Activated naive CD8-positive, alpha-beta T cell treated with anti-CD3 and anti-CD28 coated beads for 36 hours (primary cell): ENCODE measurements at regions not wholly inside any gene's neighbourhood (a gene's known extent, or its start where the extent isn't known, plus 50 kb on each side); places are given as distances from the start of the nearest gene placed in this dataset.
"Not testable (repeated sequence)": the region's sequence is repeated elsewhere in the genome, so short reads cannot be mapped to it uniquely, and the experiment has no call there.

Source experiments
- DNase-seq: peaks from one replicate; pipeline ENCODE4 v3.0.0; 2021
- H3K27ac Mint-ChIP-seq: one replicate; pipeline ENCODE4 v1.8.0; 2022; ENCODE audit warnings: mild to moderate bottlenecking, moderate library complexity, mixed read lengths
- H3K27me3 Mint-ChIP-seq: one replicate; pipeline ENCODE4 v1.8.0; 2022; ENCODE audit warnings: mild to moderate bottlenecking, mixed read lengths
- H3K36me3 Mint-ChIP-seq: one replicate; pipeline ENCODE4 v1.8.0; 2021; ENCODE audit warnings: mild to moderate bottlenecking, mixed read lengths
- H3K4me1 Mint-ChIP-seq: one replicate; pipeline ENCODE4 v1.8.0; 2021; ENCODE audit warnings: mixed read lengths
- H3K4me3 Mint-ChIP-seq: one replicate; pipeline ENCODE4 v1.8.0; 2022; ENCODE audit warnings: mild to moderate bottlenecking, moderate library complexity, mixed read lengths
- H3K9me3 Mint-ChIP-seq: one replicate; pipeline ENCODE4 v1.8.0; 2022; ENCODE audit warnings: mixed read lengths

DNA sequence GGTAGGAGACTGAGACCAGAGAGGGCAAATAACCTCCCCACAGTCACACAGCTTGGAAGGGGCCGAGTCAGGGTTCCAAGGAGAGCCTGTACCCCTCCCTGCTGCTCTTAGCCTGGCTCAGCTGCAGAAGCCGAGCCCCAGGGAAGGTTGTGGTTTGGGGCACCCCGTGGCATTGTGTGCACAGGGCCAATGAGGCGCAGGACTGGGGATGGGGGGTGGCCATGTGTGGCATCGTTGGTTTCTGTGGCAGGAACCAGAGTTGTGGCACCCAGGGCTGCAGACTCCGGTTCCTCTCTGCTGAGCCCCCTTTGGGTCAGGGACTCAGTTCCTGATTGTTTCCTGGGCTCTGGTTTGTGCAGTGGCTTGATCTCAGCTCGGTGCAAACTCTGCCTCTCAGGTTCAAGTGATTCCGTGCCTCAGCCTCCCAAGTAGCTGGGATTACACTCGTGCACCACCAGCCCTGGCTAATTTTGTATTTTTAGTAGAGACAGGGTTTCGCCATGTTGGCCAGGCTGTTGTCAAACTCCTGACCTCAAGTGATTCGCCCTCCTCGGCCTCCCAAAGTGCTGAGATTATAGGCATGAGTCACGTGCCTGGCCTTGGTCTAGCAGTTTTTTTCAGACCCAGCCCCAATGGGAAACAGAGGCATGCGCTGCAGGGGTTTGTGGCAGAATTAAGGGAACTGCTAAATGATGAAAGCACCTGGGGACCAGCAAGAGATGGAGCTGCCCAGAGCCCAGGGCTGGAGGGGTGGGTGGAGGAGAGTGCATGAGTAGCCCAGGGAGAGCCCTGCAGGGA lies 221.0 kb upstream of the SULF2 start:
- Mint-ChIP-seq H3K27me3 (peaks cover 45% of the 10 kb centered on the region), H3K9me3 (peaks cover 11% of the 10 kb centered on the region), H3K4me1 (peaks cover 4% of the 10 kb centered on the region), H3K4me3 (no peak overlapping the region), H3K27ac (no peak overlapping the region), H3K36me3 (no peaks in the 10 kb centered on the region)
- no peak for DNase-seq

DNA sequence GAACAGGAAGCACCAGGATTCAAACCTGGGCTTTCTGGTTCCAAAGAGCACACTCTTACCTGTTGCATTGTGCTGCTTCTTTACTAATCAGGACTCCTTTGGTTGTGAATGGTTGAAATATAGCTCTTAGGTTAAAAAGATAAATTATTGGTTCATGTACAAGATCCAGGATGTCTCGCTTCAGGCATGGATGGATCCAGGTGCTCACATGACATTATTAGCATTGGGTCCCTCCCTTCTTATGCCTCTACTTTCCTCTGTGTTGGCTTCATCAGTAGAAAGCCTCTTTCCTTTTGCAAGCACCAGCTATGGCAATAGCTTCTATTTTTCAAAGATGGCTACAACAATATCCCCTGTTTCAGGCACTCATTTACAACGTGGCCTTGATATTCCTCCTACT lies 217.7 kb upstream of the SULF2 start:
- H3K4me1 Mint-ChIP-seq: peaks cover 4% of the 10 kb centered on the region
- no peak for DNase-seq
- peaks cover 8% of the 10 kb centered on the region for H3K9me3 Mint-ChIP-seq
- no peaks in the 10 kb centered on the region for H3K36me3 Mint-ChIP-seq
- no peak overlapping the region for H3K27ac Mint-ChIP-seq
- no peak overlapping the region for H3K4me3 Mint-ChIP-seq
- peaks cover 41% of the 10 kb centered on the region for H3K27me3 Mint-ChIP-seq

DNA sequence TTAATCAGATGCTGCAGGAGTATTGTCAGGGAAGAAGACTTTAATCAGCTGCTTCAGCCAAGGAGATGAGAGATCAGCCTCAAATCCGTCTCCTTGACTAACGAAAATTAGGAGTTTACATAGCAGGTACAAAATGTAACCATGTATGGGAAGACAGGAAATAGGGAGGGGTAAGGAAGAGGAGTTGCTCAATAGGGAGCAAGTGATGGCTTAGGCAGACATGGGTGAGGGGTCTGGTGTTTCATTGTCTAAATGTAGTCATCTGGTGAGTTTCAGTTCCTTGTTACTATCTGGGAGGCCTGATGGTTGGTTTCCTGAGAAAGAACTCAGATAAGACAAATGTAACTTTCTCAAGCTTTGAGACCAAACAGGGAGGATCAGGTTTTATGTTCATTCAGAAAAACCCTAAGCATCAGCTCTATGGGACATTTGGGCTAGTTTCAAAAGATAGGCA lies 217.3 kb upstream of the SULF2 start:
- no peak for DNase-seq
- peaks cover 4% of the 10 kb centered on the region for H3K4me1 Mint-ChIP-seq
- no peak overlapping the region for H3K27ac Mint-ChIP-seq
- no peaks in the 10 kb centered on the region for H3K36me3 Mint-ChIP-seq
- peaks cover 36% of the 10 kb centered on the region for H3K27me3 Mint-ChIP-seq
- H3K4me3 Mint-ChIP-seq: no peak overlapping the region
- H3K9me3 Mint-ChIP-seq: peaks cover 4% of the 10 kb centered on the region

DNA sequence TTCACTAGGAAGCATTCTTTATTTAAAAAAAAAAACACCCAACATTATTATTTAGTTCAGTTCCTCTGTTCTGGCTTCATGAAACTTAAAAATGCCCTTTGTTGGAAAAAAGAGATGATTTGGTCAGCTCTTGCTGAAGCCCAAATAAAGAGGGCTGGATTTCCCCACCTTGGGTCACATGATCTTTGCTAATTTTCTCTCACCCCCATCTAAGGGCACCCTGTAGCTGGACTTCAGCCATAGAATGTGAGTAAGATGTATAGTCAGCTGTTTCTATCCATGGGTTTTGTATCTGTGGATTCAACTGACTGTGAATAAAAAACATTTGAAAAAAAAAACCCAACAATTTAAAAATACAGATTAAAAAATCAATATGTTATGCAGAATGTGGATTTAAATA lies 213.9 kb upstream of the SULF2 start:
- Mint-ChIP-seq H3K4me3 (no peak overlapping the region), H3K36me3 (no peaks in the 10 kb centered on the region), H3K27ac (no peak overlapping the region), H3K9me3 (peaks cover 2% of the 10 kb centered on the region), H3K27me3 (peaks cover 8% of the 10 kb centered on the region), H3K4me1 (peaks cover 4% of the 10 kb centered on the region)
- no peak for DNase-seq

DNA sequence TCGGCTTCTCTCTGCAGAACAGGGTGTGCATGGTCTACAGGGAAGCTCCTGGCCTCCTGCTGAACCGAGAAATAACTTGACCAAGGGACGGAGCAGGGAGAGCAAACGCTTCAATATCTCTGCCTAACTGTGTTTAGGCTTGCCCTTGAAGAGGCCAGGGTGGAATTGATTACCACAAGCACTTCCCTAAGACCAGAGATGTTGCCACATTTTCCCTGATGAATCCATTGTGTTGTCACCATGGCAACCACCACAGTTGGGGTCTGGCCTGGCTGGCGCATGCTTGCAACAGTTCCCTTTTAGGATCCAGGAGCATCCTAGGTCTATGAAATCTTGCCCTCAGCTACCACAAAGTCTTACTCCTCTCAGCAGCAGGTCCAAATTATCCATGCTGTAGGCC lies 213.5 kb upstream of the SULF2 start:
- Mint-ChIP-seq H3K4me1 (peaks cover 4% of the 10 kb centered on the region), H3K9me3 (peaks cover 2% of the 10 kb centered on the region), H3K27me3 (peaks cover 4% of the 10 kb centered on the region), H3K36me3 (no peaks in the 10 kb centered on the region), H3K27ac (no peak overlapping the region), H3K4me3 (no peak overlapping the region)
- no peak for DNase-seq

DNA sequence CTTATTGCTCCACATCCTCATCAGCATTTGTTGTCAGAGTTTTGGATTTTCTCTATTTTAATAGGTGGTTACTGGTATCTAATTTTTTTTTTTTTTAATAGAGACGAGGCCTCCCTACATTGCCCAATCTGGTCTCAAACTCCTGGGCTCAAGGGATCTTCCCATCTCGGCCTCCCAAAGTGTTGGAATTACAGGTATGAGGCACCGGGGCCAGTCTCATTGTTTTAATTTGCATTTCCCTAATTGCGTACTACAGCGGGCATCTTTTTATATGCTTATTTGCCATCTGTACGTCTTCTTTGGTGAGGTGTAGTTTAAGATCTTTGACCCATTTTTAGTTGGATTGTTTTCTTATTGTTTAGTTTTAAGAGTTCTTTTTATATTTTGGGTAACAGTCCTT lies 210.4 kb upstream of the SULF2 start:
- H3K27me3 Mint-ChIP-seq: peaks cover 4% of the 10 kb centered on the region
- H3K9me3 Mint-ChIP-seq: no peaks in the 10 kb centered on the region
- no peaks in the 10 kb centered on the region for H3K4me1 Mint-ChIP-seq
- H3K4me3 Mint-ChIP-seq: no peak overlapping the region
- DNase-seq: no peak
- H3K27ac Mint-ChIP-seq: no peak overlapping the region
- no peaks in the 10 kb centered on the region for H3K36me3 Mint-ChIP-seq

DNA sequence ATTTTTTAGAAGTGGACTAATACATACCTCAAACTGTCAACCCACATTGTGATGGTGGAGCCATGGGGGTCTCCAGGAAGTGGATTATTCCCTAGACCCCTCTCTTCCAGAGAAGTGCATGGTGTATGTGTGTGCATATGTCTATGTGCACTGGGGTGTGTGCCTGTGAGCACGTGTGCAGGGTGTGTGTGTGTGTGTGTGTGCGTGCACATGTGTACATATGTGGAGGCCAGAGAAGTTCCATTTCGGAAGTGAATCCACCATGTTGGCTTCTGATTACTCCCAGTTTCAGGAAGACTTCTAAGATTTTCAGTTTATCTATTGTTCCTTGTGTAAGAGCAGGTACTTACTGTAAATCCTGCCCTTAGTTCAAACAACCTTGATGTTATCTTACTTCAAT lies 208.5 kb upstream of the SULF2 start:
- H3K36me3 Mint-ChIP-seq: no peaks in the 10 kb centered on the region
- no peak overlapping the region for H3K27ac Mint-ChIP-seq
- H3K4me3 Mint-ChIP-seq: no peak overlapping the region
- no peak for DNase-seq
- H3K27me3 Mint-ChIP-seq: peaks cover 4% of the 10 kb centered on the region
- H3K4me1 Mint-ChIP-seq: no peaks in the 10 kb centered on the region
- no peaks in the 10 kb centered on the region for H3K9me3 Mint-ChIP-seq

DNA sequence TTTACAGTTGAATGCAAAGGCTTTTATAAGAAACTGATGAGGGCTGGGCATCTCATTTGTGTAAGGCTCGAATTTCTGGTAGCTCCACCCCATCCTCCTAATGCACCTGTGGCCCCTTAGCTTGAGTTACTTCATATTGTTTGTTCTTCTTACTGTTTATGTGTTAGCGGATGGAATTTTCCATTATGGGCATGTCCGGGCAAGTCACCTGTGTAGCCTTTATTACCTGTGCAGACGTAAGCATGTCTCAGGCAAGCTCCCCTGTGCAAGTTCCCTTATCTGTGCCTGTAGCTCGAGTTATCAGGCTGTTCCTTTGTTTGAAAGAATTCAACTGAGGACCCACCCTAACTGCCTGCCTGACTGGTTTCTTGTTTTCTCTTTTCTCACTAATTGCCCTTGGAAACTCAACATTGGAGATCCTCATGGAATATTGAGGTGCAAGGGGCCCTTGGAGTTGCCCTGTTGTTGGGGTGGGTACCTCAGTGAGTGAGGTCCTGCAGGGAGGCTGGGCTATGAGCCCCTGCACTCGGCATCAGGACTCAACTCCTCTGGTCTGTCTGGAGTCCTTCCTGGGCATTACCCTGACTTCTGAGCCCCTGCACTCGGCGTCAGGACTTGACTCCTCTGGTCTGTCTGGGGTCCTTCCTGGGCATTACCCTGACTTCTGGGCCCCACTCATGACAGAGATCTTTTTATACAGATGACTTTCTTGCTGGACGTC lies 207.9 kb upstream of the SULF2 start:
- Mint-ChIP-seq H3K27ac (no peak overlapping the region), H3K4me1 (no peaks in the 10 kb centered on the region), H3K4me3 (no peak overlapping the region), H3K9me3 (no peaks in the 10 kb centered on the region), H3K36me3 (no peaks in the 10 kb centered on the region), H3K27me3 (peaks cover 4% of the 10 kb centered on the region)
- no peak for DNase-seq

DNA sequence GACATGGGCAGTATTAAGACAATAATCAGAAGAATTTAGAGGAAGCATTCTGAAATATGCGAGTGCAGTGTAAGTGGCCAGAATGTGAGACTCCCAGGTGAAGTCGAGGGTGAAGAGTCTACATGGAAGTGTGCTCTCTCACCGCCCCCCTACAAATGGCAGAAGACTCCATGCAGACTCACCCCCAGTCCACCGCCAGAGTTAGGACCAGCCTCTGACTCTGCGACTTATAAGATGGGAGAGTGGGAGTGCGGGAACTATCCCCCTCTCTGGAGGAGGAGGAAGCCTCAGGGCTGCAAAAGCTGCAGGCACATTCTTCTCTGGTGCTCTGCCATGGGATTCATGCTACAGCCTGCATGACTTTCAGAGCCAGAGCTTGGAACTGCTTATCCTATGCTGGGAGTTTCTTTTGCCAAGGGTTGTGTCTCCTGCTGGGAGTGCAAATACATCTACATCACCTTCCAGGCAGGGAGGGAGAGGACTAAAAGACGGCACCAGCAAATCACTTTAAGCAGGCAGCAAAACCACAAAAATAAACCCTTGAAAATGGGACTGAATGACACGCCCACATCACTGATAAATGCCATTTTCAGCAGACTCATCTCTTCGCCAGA lies 206.7 kb upstream of the SULF2 start:
- no peaks in the 10 kb centered on the region for H3K4me1 Mint-ChIP-seq
- no peak for DNase-seq
- no peak overlapping the region for H3K4me3 Mint-ChIP-seq
- no peaks in the 10 kb centered on the region for H3K9me3 Mint-ChIP-seq
- H3K36me3 Mint-ChIP-seq: no peaks in the 10 kb centered on the region
- peaks cover 4% of the 10 kb centered on the region for H3K27me3 Mint-ChIP-seq
- H3K27ac Mint-ChIP-seq: no peak overlapping the region

DNA sequence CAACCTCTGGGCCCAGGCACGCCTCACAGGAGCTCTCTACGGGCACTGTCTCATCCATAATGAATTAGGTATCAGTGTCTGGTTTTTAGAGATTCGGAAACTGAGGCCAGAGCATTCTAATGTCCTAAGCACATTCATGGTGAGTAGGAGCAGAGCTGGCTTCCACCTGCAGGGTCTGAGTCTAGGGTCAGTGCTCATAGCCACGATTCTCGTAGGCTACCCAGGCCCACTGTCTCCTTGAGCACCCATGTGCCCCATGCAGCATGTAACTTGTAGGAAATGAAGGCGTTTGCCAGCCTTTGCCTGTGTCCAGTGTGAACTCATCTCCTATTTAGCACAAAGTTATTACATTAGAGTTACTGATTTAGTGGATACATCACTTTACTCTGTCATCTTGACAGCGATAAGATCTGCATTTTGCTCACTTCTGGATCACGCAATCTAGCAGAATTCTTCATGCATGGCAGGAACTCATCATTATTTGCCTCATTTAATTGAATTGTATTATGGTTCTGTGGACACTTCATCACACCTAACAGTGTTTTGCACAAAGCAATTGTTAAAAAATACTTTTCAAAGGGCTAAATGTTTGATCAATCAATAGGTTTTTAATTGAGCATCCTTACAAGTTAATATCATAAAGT lies 205.3 kb upstream of the SULF2 start:
- no peaks in the 10 kb centered on the region for H3K4me1 Mint-ChIP-seq
- no peak overlapping the region for H3K27ac Mint-ChIP-seq
- H3K9me3 Mint-ChIP-seq: no peaks in the 10 kb centered on the region
- peaks cover 4% of the 10 kb centered on the region for H3K27me3 Mint-ChIP-seq
- DNase-seq: no peak
- no peak overlapping the region for H3K4me3 Mint-ChIP-seq
- H3K36me3 Mint-ChIP-seq: no peaks in the 10 kb centered on the region

DNA sequence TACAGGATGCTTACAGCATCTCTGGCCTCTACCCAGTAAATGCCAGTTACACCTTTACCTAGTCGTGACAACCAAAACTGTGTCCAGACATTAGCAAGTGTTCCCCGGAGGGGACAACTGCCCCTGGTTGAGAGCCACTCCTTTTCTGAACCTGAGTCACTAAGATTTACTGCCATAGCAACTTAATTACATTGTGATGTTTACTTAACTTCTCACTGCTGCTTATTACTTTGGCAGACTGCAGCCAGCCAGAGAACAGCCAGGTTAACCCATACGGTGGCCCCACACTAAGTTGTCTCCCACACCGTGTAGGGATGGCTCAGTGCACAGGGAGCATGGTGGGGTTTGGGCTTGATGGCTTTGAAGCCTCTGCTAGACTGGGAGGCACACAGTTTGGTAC lies 204.7 kb upstream of the SULF2 start:
- Mint-ChIP-seq H3K27me3 (peaks cover 5% of the 10 kb centered on the region), H3K4me1 (no peaks in the 10 kb centered on the region), H3K4me3 (no peak overlapping the region), H3K36me3 (no peaks in the 10 kb centered on the region), H3K9me3 (no peaks in the 10 kb centered on the region), H3K27ac (no peak overlapping the region)
- no peak for DNase-seq

DNA sequence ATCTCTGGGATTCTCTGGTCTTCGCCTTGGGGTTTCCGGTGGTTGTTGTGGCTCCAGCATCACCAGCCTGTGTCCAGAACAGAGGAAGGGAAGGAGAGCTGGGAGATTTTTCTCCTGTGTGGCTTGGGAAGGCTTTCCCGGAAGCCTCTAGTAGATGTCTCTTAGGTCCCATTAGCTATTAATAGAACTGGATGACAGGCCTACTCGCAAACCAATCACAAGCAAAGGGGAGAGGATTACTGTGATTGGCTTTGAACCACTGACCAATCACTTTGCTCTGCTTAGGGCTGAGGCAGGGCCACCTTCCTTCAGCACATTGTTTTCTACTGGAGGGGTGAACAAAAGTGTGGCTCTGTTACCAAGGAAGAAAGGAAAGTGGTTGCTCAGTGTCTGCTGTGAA lies 203.4 kb upstream of the SULF2 start:
- H3K4me1 Mint-ChIP-seq: no peaks in the 10 kb centered on the region
- no peak overlapping the region for H3K27ac Mint-ChIP-seq
- H3K9me3 Mint-ChIP-seq: no peaks in the 10 kb centered on the region
- DNase-seq: no peak
- H3K27me3 Mint-ChIP-seq: peaks cover 7% of the 10 kb centered on the region
- H3K36me3 Mint-ChIP-seq: no peaks in the 10 kb centered on the region
- no peak overlapping the region for H3K4me3 Mint-ChIP-seq

DNA sequence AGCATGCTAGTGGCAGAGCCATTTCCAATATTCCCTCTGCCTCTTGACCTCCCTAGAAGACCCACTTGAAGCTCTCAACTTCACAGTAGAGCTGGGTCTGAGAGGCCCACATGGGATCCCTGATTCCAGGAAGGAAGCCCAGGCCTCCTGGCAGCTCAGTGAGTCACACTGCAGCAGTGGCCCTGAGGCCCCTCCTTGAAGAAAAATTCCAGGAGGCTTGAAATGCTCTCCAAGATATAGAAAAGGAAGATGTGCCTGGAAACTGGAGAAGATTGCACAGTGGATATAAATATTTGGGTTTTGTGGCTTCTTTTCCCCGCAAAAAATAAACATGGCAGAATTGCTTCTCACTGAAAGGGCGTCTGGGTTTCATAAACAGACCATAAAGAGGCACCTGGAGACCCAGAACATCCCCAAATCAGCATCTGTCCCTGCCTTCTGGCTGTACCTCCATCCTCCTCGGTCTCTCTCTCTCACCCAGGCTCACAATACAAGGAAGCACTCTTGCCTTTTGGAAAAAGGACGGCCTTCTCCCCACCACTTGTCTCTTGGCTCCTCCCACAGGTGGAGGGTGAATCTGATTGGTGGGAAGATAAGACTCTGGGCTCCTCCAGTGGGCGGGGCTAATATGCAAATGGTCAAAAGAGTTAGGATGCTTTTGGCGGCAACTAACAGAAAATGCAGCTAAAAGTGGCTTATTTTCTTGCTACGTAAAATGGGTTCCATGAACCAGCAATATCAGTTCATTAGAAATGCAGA lies 200.0 kb upstream of the SULF2 start:
- no peak for DNase-seq
- no peaks in the 10 kb centered on the region for H3K36me3 Mint-ChIP-seq
- no peaks in the 10 kb centered on the region for H3K9me3 Mint-ChIP-seq
- peaks cover 3% of the 10 kb centered on the region for H3K27me3 Mint-ChIP-seq
- H3K4me1 Mint-ChIP-seq: no peaks in the 10 kb centered on the region
- no peak overlapping the region for H3K27ac Mint-ChIP-seq
- no peak overlapping the region for H3K4me3 Mint-ChIP-seq

DNA sequence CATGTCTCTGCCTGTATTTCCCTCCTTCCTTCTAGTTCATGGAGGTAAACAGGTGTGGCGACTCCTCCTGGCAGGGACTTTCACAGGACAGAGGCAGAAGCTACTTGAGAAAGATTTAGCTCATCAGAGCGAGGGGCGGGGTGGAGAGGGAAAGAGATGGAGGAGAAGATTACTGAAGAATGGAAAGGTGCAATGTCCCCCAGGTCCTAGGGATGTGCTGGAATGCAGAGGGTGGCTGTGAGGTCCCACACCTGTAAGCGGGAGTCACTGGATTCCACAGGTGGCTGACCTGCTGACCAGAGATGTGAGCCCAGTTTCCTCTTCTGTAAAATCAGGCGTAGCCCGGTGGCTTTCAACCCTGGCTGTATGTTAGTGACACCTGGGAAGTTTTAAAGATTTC lies 199.2 kb upstream of the SULF2 start:
- Mint-ChIP-seq H3K9me3 (no peaks in the 10 kb centered on the region), H3K36me3 (no peaks in the 10 kb centered on the region), H3K4me3 (no peak overlapping the region), H3K4me1 (no peaks in the 10 kb centered on the region), H3K27me3 (peaks cover 3% of the 10 kb centered on the region), H3K27ac (no peak overlapping the region)
- DNase-seq: no peak

DNA sequence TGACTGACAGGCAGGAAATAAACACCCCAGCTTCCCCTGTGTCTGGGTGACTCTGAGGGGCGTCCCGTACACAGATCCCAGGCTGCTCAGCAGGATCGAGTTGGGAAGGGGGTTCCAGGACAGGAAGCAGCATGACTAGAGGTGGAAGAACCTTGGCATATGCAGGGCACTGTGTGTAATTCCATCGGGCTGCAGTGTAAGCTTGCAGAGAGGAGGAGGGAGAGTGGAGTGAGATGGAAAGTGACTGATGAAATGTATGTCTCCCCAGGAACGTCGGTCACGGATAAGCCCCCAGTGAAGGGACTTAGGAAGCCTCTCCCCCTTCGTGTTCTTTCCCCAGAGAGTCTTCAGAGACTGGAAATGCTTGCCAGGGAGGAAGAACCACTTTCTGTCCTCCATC lies 198.4 kb upstream of the SULF2 start:
- not testable (repeated sequence) for H3K4me1 Mint-ChIP-seq, H3K4me3 Mint-ChIP-seq, H3K27me3 Mint-ChIP-seq, H3K9me3 Mint-ChIP-seq, H3K36me3 Mint-ChIP-seq, H3K27ac Mint-ChIP-seq, DNase-seq
